Esophagus squamous epithelium (tissue), 4 donors: ENCODE measurements at regions not wholly inside any gene's neighbourhood (a gene's known extent, or its start where the extent isn't known, plus 50 kb on each side); places are given as distances from the start of the nearest gene placed in this dataset.

ENCODE experiments used
- CTCF ChIP-seq, 6 experiments: fragments of 450-650 bp in 4 of 6; fragments of 200-600 bp in 2 of 6; sonication (generic) in 2 of 6; IDR thresholded peaks; one replicate each; pipeline ENCODE4 v1.5.1; 2016 to 2019; ENCODE audit warnings: antibody characterized with exemption in 6 of 6, mild to moderate bottlenecking in 4 of 6, moderate library complexity in 4 of 6
- POLR2A ChIP-seq, 4 donors: fragments of 450-650 bp; IDR thresholded peaks; one replicate each; pipeline ENCODE4 v1.6.1; 2017; ENCODE audit warnings: antibody characterized with exemption in 4 of 4, mild to moderate bottlenecking in 4 of 4, moderate library complexity in 3 of 4

DNA sequence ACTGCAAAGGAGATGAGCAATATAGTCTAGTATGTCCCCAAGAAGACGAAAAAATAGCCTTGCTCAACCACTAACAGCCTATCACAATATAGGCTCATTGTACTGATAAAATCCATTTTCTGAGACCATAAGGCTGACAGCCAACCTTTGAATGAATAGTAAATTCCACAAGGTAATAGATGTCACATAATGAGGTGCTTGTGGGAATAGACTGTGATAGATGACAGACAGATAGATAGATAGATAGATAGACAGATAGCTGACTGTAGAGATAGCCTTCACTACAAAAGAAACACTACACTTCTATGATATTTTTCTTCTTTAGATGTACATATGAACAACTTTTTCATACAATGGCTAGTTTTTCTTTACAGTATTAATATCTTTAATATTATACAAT is 760.3 kb upstream of the NRSN1 start:
- TF ChIP-seq CTCF (IDR thresholded peaks at IDR 0.05) (no peak), POLR2A (IDR thresholded peaks at IDR 0.05) (no peak)
